ENCODE measurements at regions not wholly inside any gene's neighbourhood (a gene's known extent, or its start where the extent isn't known, plus 50 kb on each side); places are given as distances from the start of the nearest gene placed in this dataset.

- TF ChIP-seq, protein P1, sequence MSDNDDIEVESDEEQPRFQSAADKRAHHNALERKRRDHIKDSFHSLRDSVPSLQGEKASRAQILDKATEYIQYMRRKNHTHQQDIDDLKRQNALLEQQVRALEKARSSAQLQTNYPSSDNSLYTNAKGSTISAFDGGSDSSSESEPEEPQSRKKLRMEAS (IDR thresholded peaks at IDR 0.05) = no peak
- TF ChIP-seq REST (IDR thresholded peaks at IDR 0.05; ENCODE audit: low read depth) = no peak
- TF ChIP-seq TAF1 (IDR thresholded peaks at IDR 0.05; ENCODE audit: low read depth) = no peak
- TF ChIP-seq EP300 (IDR thresholded peaks at IDR 0.05; ENCODE audit: borderline replicate concordance) = no peak
- TF ChIP-seq RAD21 (IDR thresholded peaks at IDR 0.05; ENCODE audit: low read depth) = no peak
- TF ChIP-seq NFIC (IDR thresholded peaks at IDR 0.05) = no peak
These were observed 420.6 kb upstream of the PABPC4L start for GRCh38 chr4:134622199-134622598.
